Stomach (tissue), 4 donors: ENCODE measurements at regions not wholly inside any gene's neighbourhood (a gene's known extent, or its start where the extent isn't known, plus 50 kb on each side); places are given as distances from the start of the nearest gene placed in this dataset.

Experiments
- CTCF ChIP-seq, 7 experiments: fragments of 450-650 bp in 4 of 7; fragments of 200-600 bp in 3 of 7; sonication (generic) in 3 of 7; IDR thresholded peaks; one replicate each; pipeline ENCODE4 v1.5.1; 2016 to 2019; ENCODE audit warnings: antibody characterized with exemption in 7 of 7, control low read depth in 2 of 7, mild to moderate bottlenecking in 1 of 7
- POLR2A ChIP-seq, 4 donors: fragments of 450-650 bp; IDR thresholded peaks; one replicate each; pipeline ENCODE4 v1.6.1; 2016; ENCODE audit warnings: antibody characterized with exemption in 4 of 4, control low read depth in 2 of 4, mild to moderate bottlenecking in 1 of 4, moderate library complexity in 1 of 4
- POLR2AphosphoS5 ChIP-seq, 3 donors: sonication (generic); formaldehyde crosslinking; IDR thresholded peaks; one replicate each; pipeline ENCODE4 v1.6.1; 2016; ENCODE audit warnings: antibody characterized with exemption in 3 of 3

- no peak for TF ChIP-seq CTCF (IDR thresholded peaks at IDR 0.05)
- no peak for TF ChIP-seq POLR2AphosphoS5 (IDR thresholded peaks at IDR 0.05)
- no peak for TF ChIP-seq POLR2A (IDR thresholded peaks at IDR 0.05)
These were observed 476.4 kb upstream of the FSTL5 start for GRCh38 chr4:162640152-162640551.
